Lung (tissue), 11 donors: ENCODE measurements at regions not wholly inside any gene's neighbourhood (a gene's known extent, or its start where the extent isn't known, plus 50 kb on each side); places are given as distances from the start of the nearest gene placed in this dataset.

ENCODE experiments used
- ATAC-seq: fragments of 200-7000 bp; cut with Tn5 transposase; one replicate; pipeline ENCODE4 v1.9.1; 2020; ENCODE audit warnings: moderate number of reproducible peaks; ENCODE audit not compliant: insufficient read depth, low FRiP score
- DNase-seq, 3 donors: peaks; one replicate each; pipeline ENCODE4 v3.0.0-alpha.2; 2013 to 2017
- H3K27ac ChIP-seq, 2 donors: one replicate each; pipeline ENCODE4 v1.5.1; 2013; ENCODE audit warnings: mild to moderate bottlenecking in 2 of 2, moderate library complexity in 2 of 2, control low read depth in 1 of 2, inconsistent platforms in 1 of 2, low read depth in 1 of 2, low read length in 1 of 2
- H3K27me3 ChIP-seq, 3 donors: one replicate each; pipeline ENCODE4 v1.5.1; 2013; ENCODE audit warnings: low read length in 2 of 3; ENCODE audit not compliant: control insufficient read depth in 3 of 3, insufficient read depth in 3 of 3
- H3K36me3 ChIP-seq, 4 donors: one replicate each; pipeline ENCODE4 v1.5.1; 2013; ENCODE audit warnings: low read length in 4 of 4, mild to moderate bottlenecking in 1 of 4, moderate library complexity in 1 of 4; ENCODE audit not compliant: control insufficient read depth in 4 of 4, insufficient read depth in 4 of 4
- H3K4me1 ChIP-seq, 5 donors: one replicate each; pipeline ENCODE4 v1.5.1; 2013; ENCODE audit warnings: low read length in 5 of 5, mild to moderate bottlenecking in 2 of 5, moderate library complexity in 1 of 5; ENCODE audit not compliant: control insufficient read depth in 5 of 5, insufficient read depth in 5 of 5
- H3K4me3 ChIP-seq: one replicate; pipeline ENCODE4 v1.5.1; 2013; ENCODE audit warnings: mild to moderate bottlenecking, control low read depth, moderate library complexity
- H3K9ac ChIP-seq, 2 donors: one replicate each; pipeline ENCODE4 v1.5.1; 2013; ENCODE audit warnings: low read length in 2 of 2, control low read depth in 1 of 2; ENCODE audit not compliant: insufficient read depth in 1 of 2
- H3K9me3 ChIP-seq, 4 donors: one replicate each; pipeline ENCODE4 v1.5.1; 2013; ENCODE audit warnings: low read length in 3 of 4, mild to moderate bottlenecking in 1 of 4, moderate library complexity in 1 of 4; ENCODE audit not compliant: control insufficient read depth in 4 of 4, insufficient read depth in 3 of 4
- WGBS, 2 donors: extraction: QIAGEN DNeasy Blood & Tissue Kit; methylation state at CpG; one replicate each; pipeline ENCODE4 v1.1.7; 2013; 5-methylcytosine and 5-hydroxymethylcytosine counted together
- TF ChIP-seq, protein P1 (sequence below): IDR thresholded peaks from 2 replicates; pipeline ENCODE4 v1.5.1; 2012; ENCODE audit warnings: mild to moderate bottlenecking; ENCODE audit errors: control extremely low read depth, extremely low read depth
- donor health status: control.
- donor health status: control.
- donor health status: Bipolar disorder and iron deficiency.
- donor health status: healthy.
- donor health status: DM: yes; HTN: yes; CAD: no.

DNA sequence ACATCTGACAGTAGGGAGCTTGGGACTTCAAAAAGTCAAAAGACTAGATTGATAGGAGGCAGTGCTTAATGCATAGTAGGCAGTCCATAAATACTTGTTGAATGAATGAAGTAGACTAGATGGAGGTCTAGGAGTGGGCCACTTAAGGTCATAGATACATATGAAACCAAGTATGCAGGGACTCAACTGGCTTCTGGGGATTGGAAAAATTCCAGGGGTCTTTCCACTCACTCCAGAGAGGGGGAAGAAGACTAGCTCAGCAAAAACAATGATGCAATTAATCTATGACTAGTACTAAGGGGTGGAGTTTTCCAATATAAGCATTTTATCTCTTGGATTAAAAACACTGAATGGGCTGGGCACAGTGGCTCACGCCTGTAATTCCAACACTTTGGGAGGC, 298.3 kb upstream of the XYLT1 start:
- TF ChIP-seq, protein P1, sequence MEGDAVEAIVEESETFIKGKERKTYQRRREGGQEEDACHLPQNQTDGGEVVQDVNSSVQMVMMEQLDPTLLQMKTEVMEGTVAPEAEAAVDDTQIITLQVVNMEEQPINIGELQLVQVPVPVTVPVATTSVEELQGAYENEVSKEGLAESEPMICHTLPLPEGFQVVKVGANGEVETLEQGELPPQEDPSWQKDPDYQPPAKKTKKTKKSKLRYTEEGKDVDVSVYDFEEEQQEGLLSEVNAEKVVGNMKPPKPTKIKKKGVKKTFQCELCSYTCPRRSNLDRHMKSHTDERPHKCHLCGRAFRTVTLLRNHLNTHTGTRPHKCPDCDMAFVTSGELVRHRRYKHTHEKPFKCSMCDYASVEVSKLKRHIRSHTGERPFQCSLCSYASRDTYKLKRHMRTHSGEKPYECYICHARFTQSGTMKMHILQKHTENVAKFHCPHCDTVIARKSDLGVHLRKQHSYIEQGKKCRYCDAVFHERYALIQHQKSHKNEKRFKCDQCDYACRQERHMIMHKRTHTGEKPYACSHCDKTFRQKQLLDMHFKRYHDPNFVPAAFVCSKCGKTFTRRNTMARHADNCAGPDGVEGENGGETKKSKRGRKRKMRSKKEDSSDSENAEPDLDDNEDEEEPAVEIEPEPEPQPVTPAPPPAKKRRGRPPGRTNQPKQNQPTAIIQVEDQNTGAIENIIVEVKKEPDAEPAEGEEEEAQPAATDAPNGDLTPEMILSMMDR = no peak
- Histone ChIP-seq H3K27ac (no peak overlapping the region), H3K4me1 (peaks cover 0 to 3% (median 0%) of the 10 kb centered on the region in 5 donors), H3K4me3 (no peak overlapping the region), H3K9me3 (peaks cover 0 to 3% (median 0%) of the 10 kb centered on the region in 4 donors), H3K36me3 (no peaks in the 10 kb centered on the region), H3K27me3 (peaks cover 0 to 5% (median 0%) of the 10 kb centered on the region in 3 donors), H3K9ac (no peak overlapping the region)
- WGBS, 2 donors = 61 to 90% methylated on average over 1 of the region's 1 CpG
- DNase-seq (no peak), ATAC-seq (no peak)

- ATAC-seq (peak; percentile 53), DNase-seq (no peak)
- peaks cover 0 to 3% (median 0%) of the 10 kb centered on the region in 3 donors for H3K27me3 ChIP-seq
- H3K9me3 ChIP-seq = peaks cover 0 to 3% (median 0%) of the 10 kb centered on the region in 4 donors
- H3K27ac ChIP-seq = no peak overlapping the region
- TF ChIP-seq, protein P1 = no peak
- H3K4me3 ChIP-seq = no peak overlapping the region
- no peak overlapping the region for H3K9ac ChIP-seq
- no peaks in the 10 kb centered on the region for H3K4me1 ChIP-seq
- H3K36me3 ChIP-seq = no peaks in the 10 kb centered on the region
- 21 to 51% methylated on average over 1 of the region's 1 CpG for WGBS, 2 donors
These were observed 297.5 kb upstream of the XYLT1 start for GRCh38 chr16:17768257-17768656.

DNA sequence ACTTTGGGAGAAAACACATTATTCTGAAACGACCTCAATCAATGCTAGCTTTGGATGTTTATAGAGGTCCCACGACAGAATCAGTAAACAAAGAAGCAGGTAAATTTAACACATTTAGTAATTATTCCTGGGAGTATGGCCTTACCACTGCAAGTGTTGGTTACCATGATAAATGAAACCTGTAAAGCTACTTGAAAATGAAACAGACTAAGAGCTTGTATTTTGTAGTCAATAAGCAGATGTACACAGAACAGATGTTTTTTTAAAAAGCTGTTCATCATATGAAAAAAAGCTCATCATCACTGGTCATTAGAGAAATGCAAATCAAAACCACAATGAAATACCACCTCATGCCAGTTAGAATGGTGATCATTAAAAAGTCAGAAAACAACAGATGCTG, 295.3 kb upstream of the XYLT1 start:
- Histone ChIP-seq H3K9me3 (peaks cover 0 to 3% (median 0%) of the 10 kb centered on the region in 4 donors), H3K27ac (no peak overlapping the region), H3K4me3 (no peak overlapping the region), H3K9ac (no peak overlapping the region), H3K4me1 (no peaks in the 10 kb centered on the region), H3K36me3 (no peaks in the 10 kb centered on the region), H3K27me3 (peaks cover 0 to 3% (median 0%) of the 10 kb centered on the region in 3 donors)
- TF ChIP-seq, protein P1 = no peak
- no peak for DNase-seq
- ATAC-seq = no peak
- 58 to 59% methylated on average over 2 of the region's 2 CpGs for WGBS, 2 donors
